ENCODE measurements at regions not wholly inside any gene's neighbourhood (a gene's known extent, or its start where the extent isn't known, plus 50 kb on each side); places are given as distances from the start of the nearest gene placed in this dataset.

DNA sequence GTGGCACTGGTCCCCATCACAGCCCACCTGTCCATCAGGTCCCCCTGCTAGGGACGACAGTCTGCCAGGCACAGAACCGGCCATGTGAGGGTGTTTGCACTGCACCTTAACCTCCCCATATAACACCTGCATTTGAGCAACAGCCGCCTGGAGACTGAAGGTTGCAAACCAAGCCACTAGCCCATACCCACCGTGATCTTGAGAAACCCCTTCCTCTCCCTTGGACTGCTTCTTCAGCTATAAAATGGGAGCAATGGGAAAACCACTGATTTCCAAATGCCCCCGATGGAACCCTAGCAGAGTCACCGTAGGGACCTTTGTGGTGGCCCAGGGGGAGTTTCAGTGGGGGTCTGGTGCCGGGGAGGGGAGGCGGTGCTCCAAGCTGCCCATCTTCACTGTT, 120.1 kb downstream of the NPTX2 start:
- no peak overlapping the region for H3K4me3 ChIP-seq
- no peak for TF ChIP-seq POLR2AphosphoS5 (IDR thresholded peaks at IDR 0.05)
- no peak for TF ChIP-seq EP300 (IDR thresholded peaks at IDR 0.05)
- no peak for TF ChIP-seq POLR2A (IDR thresholded peaks at IDR 0.05)
- TF ChIP-seq, protein P1, sequence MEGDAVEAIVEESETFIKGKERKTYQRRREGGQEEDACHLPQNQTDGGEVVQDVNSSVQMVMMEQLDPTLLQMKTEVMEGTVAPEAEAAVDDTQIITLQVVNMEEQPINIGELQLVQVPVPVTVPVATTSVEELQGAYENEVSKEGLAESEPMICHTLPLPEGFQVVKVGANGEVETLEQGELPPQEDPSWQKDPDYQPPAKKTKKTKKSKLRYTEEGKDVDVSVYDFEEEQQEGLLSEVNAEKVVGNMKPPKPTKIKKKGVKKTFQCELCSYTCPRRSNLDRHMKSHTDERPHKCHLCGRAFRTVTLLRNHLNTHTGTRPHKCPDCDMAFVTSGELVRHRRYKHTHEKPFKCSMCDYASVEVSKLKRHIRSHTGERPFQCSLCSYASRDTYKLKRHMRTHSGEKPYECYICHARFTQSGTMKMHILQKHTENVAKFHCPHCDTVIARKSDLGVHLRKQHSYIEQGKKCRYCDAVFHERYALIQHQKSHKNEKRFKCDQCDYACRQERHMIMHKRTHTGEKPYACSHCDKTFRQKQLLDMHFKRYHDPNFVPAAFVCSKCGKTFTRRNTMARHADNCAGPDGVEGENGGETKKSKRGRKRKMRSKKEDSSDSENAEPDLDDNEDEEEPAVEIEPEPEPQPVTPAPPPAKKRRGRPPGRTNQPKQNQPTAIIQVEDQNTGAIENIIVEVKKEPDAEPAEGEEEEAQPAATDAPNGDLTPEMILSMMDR (IDR thresholded peaks at IDR 0.05), result no peak
- H3K4me1 ChIP-seq, result no peaks in the 10 kb centered on the region
- WGBS, 2 donors (ENCODE audit: low coverage in 1 of 2), result 81 to 92% methylated on average over 2 to 6 of the region's 8 CpGs
- H3K27me3 ChIP-seq, result no peaks in the 10 kb centered on the region
- no peaks in the 10 kb centered on the region for H3K36me3 ChIP-seq
- no peak overlapping the region for H3K27ac ChIP-seq
- H3K9me3 ChIP-seq, result peaks cover 0 to 12% (median 0%) of the 10 kb centered on the region in 3 donors
- no peak for ATAC-seq

DNA sequence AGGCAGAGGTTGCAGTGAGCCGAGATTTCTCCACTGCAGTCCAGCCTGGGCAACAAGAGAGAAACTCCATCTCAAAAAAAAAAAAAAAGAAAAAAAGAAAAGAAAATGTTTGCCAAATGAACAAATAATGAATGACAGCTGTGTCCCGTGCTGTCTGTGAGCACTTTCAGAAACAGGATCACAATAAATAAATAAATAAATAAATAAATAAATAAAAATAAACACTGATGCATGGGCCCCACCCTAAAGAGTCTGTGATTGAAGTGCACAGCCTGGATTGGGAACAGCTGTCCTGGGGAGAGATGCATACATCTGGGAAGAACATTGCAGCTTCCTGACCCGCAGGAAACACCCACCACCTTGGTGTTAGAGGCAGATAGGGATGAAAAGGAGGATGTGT, 123.6 kb downstream of the NPTX2 start:
- Histone ChIP-seq H3K27ac (no peak overlapping the region), H3K36me3 (no peaks in the 10 kb centered on the region), H3K27me3 (no peaks in the 10 kb centered on the region), H3K4me1 (no peaks in the 10 kb centered on the region), H3K4me3 (no peak overlapping the region), H3K9me3 (peaks cover 0 to 16% (median 0%) of the 10 kb centered on the region in 3 donors)
- TF ChIP-seq POLR2A (IDR thresholded peaks at IDR 0.05) (no peak), POLR2AphosphoS5 (IDR thresholded peaks at IDR 0.05) (no peak), EP300 (IDR thresholded peaks at IDR 0.05) (no peak)
- TF ChIP-seq, protein P1 (IDR thresholded peaks at IDR 0.05), result no peak
- no peak for ATAC-seq
- 49 to 59% methylated on average over 3 of the region's 3 CpGs for WGBS, 2 donors (ENCODE audit: low coverage in 1 of 2)

DNA sequence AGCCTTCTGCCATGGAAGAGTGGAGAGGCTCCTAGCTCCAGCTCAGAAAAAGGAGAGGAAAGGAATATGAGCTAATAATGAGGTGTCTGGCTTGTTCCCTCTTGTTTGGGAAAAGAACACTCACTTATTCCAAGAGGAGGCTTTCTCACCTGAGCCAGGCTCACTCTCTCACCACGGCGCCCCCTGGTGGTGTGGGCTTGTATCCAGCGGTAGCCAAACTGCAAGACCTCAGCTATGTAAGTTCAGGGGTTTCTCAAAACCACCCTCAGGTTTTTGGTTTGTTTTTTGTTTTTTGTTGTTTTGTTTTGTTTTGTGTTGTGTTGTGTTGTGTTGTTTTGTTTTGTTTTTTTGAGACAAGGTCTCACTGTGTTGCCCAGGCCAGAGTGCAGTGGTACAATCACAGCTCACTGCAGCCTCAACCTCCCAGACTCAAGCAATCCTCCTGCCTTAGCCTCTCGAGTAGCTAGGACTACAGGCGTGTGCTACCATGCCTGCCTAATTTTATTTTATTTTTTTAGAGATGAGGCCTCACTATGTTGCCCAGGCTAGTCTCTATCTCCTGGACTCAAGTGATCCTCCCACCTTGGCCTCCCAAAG, 124.0 kb downstream of the TMEM130 start:
- Histone ChIP-seq H3K4me3 (no peak overlapping the region), H3K27ac (no peak overlapping the region), H3K36me3 (no peaks in the 10 kb centered on the region), H3K27me3 (peaks cover 18% of the 10 kb centered on the region), H3K4me1 (no peaks in the 10 kb centered on the region), H3K9me3 (peaks cover 0 to 16% (median 0%) of the 10 kb centered on the region in 3 donors)
- TF ChIP-seq EP300 (IDR thresholded peaks at IDR 0.05) (no peak), POLR2A (IDR thresholded peaks at IDR 0.05) (no peak)
- TF ChIP-seq, protein P1 (IDR thresholded peaks at IDR 0.05), result peak in 3 of 4 experiments; percentile 7 to 51 (median 28)
- WGBS, 2 donors (ENCODE audit: low coverage in 1 of 2), result 0 to 29% methylated on average over 1 to 5 of the region's 5 CpGs
- no peak for ATAC-seq

DNA sequence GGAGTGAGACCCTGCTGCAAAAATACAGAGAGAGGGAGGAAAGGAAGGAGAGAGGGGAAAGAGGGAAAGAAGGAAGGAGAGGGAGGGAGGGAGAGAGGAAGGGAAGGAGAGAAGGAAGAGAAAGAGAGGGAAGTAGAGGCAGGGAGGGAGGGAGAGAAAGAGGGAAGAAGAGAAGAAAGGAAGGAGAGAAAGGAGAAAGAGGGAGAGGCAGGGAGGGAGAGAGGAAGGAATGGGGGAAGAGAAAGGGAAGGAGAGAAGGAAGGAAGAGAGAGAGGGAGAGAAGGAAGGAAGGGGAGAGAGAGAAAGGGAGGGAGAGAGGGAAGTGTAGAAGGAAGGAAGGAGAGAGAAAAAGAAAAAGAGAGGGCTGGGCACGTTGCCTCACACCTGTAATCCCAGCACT, 121.7 kb downstream of the TMEM130 start:
- TF ChIP-seq, protein P1 (IDR thresholded peaks at IDR 0.05), result no peak
- TF ChIP-seq POLR2AphosphoS5 (IDR thresholded peaks at IDR 0.05), result no peak
- no peak for TF ChIP-seq POLR2A (IDR thresholded peaks at IDR 0.05)
- TF ChIP-seq EP300 (IDR thresholded peaks at IDR 0.05), result no peak
- Histone ChIP-seq H3K27me3 (peaks cover 18% of the 10 kb centered on the region), H3K4me1 (no peaks in the 10 kb centered on the region), H3K36me3 (no peaks in the 10 kb centered on the region), H3K9me3 (peaks cover 0 to 8% (median 0%) of the 10 kb centered on the region in 3 donors), H3K4me3 (no peak overlapping the region), H3K27ac (no peak overlapping the region)
- 27 to 40% methylated on average over 1 of the region's 1 CpG for WGBS, 2 donors (ENCODE audit: low coverage in 1 of 2)
- ATAC-seq, result no peak

DNA sequence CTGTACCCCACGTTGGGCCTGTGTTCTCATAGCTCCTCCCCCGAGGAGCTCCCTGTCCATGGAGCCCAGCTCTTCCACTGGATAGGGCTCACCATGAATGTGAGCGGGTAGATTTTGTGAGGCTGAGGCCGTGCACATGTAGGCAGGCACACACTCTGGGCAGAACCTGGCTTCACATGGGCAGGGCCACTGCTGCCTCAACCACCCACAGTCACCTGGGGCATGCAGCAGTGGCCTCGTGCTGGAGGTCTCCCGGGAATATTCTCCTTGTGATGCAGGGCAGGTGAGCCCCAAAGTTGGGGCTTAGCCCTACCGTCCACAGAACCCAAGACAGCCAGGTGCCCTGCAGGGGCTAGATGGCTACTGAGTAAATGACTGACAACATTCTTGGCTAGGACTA, 116.6 kb downstream of the TMEM130 start:
- peaks cover 29% of the 10 kb centered on the region for H3K27me3 ChIP-seq
- H3K36me3 ChIP-seq, result no peaks in the 10 kb centered on the region
- no peak overlapping the region for H3K4me3 ChIP-seq
- H3K4me1 ChIP-seq, result no peaks in the 10 kb centered on the region
- TF ChIP-seq POLR2A (IDR thresholded peaks at IDR 0.05), result no peak
- TF ChIP-seq, protein P1 (IDR thresholded peaks at IDR 0.05), result no peak
- no peak for TF ChIP-seq POLR2AphosphoS5 (IDR thresholded peaks at IDR 0.05)
- no peak for TF ChIP-seq EP300 (IDR thresholded peaks at IDR 0.05)
- ATAC-seq, result no peak
- WGBS, 2 donors (ENCODE audit: low coverage in 1 of 2), result 94% methylated on average over 3 of the region's 7 CpGs; no CpG with 5 or more reads in 1 of the 2 donors
- no peak overlapping the region for H3K27ac ChIP-seq
- H3K9me3 ChIP-seq, result no peaks in the 10 kb centered on the region
